ENCODE measurements at regions not wholly inside any gene's neighbourhood (a gene's known extent, or its start where the extent isn't known, plus 50 kb on each side); places are given as distances from the start of the nearest gene placed in this dataset.

DNA sequence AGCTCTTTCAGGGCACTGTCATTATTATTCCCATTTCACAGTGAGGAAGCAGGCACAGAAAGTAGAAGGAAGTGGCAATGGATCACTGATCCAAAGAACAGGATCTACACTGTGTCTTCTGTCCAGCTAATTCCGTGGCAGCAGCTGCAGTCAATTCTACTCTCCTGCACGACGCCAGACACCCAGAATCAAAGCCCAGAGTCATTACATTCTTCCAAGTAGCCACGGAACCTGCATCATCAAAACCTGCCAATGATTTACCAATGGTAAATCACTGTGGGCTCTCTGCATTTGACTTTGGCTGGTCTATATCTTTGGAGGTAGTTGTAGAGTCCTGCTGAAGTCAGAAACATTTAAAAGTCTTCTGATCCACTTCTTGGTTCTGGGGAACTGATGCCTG is 767.7 kb downstream of the LIG4 start:
- TF ChIP-seq CTCF (IDR thresholded peaks at IDR 0.05) (no peak), POLR2AphosphoS5 (IDR thresholded peaks at IDR 0.05) (no peak), POLR2A (IDR thresholded peaks at IDR 0.05) (no peak)

Measured in breast epithelium (tissue), 3 donors.